ENCODE measurements at regions not wholly inside any gene's neighbourhood (a gene's known extent, or its start where the extent isn't known, plus 50 kb on each side); places are given as distances from the start of the nearest gene placed in this dataset.

DNA sequence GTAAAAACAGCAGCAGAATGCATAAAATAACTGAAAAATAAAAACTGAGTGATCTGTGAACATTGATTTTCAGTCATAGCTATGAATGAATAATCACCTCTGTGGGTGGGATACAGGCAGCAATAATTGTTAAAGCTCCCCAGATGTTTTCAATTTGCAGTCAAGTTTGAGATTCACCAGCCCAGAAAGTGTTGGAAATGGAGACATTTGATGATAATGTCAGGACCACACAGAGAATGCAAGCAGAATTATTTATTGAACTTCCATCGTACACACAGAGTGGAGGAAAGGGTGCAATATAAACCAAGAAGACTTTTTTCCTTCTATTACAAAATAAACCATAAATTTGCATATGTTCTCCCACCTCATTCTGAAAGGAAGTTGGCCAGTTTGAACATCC lies 601.7 kb downstream of the ANKRD7 start:
- no peak for DNase-seq (ENCODE audit: low read depth in 1 of 2, low spot score in 1 of 2)
- Histone ChIP-seq H3K27me3 (ENCODE audit: insufficient read depth, poor library complexity, severe bottlenecking) (no peaks in the 10 kb centered on the region), H3K4me3 (replicated peaks; ENCODE audit: insufficient read depth, low read length) (no peak overlapping the region), H3K27ac (replicated peaks) (no peak overlapping the region)
- TF ChIP-seq, protein P1, sequence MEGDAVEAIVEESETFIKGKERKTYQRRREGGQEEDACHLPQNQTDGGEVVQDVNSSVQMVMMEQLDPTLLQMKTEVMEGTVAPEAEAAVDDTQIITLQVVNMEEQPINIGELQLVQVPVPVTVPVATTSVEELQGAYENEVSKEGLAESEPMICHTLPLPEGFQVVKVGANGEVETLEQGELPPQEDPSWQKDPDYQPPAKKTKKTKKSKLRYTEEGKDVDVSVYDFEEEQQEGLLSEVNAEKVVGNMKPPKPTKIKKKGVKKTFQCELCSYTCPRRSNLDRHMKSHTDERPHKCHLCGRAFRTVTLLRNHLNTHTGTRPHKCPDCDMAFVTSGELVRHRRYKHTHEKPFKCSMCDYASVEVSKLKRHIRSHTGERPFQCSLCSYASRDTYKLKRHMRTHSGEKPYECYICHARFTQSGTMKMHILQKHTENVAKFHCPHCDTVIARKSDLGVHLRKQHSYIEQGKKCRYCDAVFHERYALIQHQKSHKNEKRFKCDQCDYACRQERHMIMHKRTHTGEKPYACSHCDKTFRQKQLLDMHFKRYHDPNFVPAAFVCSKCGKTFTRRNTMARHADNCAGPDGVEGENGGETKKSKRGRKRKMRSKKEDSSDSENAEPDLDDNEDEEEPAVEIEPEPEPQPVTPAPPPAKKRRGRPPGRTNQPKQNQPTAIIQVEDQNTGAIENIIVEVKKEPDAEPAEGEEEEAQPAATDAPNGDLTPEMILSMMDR (IDR thresholded peaks at IDR 0.05; ENCODE audit: insufficient read depth, low read length): no peak
- TF ChIP-seq GABPA (IDR thresholded peaks at IDR 0.05; ENCODE audit: low read depth) (no peak), POLR2AphosphoS5 (IDR thresholded peaks at IDR 0.05; ENCODE audit: low read depth) (no peak), SPI1 (IDR thresholded peaks at IDR 0.05; ENCODE audit: borderline replicate concordance, low read depth) (no peak)
- TF ChIP-seq, protein P2, sequence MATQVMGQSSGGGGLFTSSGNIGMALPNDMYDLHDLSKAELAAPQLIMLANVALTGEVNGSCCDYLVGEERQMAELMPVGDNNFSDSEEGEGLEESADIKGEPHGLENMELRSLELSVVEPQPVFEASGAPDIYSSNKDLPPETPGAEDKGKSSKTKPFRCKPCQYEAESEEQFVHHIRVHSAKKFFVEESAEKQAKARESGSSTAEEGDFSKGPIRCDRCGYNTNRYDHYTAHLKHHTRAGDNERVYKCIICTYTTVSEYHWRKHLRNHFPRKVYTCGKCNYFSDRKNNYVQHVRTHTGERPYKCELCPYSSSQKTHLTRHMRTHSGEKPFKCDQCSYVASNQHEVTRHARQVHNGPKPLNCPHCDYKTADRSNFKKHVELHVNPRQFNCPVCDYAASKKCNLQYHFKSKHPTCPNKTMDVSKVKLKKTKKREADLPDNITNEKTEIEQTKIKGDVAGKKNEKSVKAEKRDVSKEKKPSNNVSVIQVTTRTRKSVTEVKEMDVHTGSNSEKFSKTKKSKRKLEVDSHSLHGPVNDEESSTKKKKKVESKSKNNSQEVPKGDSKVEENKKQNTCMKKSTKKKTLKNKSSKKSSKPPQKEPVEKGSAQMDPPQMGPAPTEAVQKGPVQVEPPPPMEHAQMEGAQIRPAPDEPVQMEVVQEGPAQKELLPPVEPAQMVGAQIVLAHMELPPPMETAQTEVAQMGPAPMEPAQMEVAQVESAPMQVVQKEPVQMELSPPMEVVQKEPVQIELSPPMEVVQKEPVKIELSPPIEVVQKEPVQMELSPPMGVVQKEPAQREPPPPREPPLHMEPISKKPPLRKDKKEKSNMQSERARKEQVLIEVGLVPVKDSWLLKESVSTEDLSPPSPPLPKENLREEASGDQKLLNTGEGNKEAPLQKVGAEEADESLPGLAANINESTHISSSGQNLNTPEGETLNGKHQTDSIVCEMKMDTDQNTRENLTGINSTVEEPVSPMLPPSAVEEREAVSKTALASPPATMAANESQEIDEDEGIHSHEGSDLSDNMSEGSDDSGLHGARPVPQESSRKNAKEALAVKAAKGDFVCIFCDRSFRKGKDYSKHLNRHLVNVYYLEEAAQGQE (IDR thresholded peaks at IDR 0.05; ENCODE audit: insufficient replicate concordance, low read depth): no peak

DNA sequence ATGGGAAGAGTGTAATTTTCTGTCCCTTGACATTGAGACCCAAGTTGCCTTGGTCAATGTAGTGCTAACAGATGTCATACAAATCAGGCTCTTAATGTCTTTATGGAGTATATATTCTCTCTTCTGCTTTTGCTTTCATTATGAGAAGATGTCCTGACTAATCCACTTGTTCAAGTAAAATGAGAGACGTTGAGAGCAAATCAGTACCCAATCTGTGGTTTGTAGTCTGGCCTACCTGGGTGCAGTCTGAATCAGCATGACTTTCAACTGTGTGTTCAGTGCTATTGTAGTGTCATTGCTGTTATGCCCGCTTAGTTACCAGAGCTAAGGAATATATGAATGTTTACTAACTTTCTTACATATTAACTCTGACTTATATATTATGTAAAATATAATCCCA lies 612.4 kb downstream of the ANKRD7 start:
- no peak for DNase-seq (ENCODE audit: low read depth in 1 of 2, low spot score in 1 of 2)
- Histone ChIP-seq H3K4me3 (replicated peaks; ENCODE audit: insufficient read depth, low read length) (no peak overlapping the region), H3K27me3 (ENCODE audit: insufficient read depth, poor library complexity, severe bottlenecking) (no peaks in the 10 kb centered on the region), H3K27ac (replicated peaks) (no peak overlapping the region)
- TF ChIP-seq, protein P1 (IDR thresholded peaks at IDR 0.05; ENCODE audit: insufficient read depth, low read length): no peak
- TF ChIP-seq GABPA (IDR thresholded peaks at IDR 0.05; ENCODE audit: low read depth) (no peak), SPI1 (IDR thresholded peaks at IDR 0.05; ENCODE audit: borderline replicate concordance, low read depth) (no peak), POLR2AphosphoS5 (IDR thresholded peaks at IDR 0.05; ENCODE audit: low read depth) (no peak)
- TF ChIP-seq, protein P2 (IDR thresholded peaks at IDR 0.05; ENCODE audit: insufficient replicate concordance, low read depth): no peak

DNA sequence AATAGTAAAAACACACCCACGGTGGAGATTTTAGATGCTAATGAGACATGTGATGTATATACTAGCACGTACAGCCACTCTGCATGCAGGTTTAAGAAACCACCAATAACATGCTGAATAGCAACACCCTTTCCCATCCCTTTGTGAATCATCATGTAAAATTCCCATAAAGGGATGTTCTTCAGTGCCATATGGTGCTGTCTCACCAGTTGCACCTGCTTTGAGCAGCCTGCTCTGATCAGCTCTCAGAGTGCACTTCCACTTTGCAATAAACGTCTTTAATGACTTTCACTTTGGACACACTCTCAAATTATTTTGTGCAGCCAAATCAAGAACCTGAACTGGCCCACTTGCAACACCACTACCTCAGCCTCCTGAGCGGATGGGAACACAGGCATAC lies 615.0 kb downstream of the ANKRD7 start:
- no peak overlapping the region for H3K4me3 ChIP-seq (replicated peaks; ENCODE audit: insufficient read depth, low read length)
- DNase-seq (ENCODE audit: low read depth in 1 of 2, low spot score in 1 of 2): no peak
- no peak for TF ChIP-seq POLR2AphosphoS5 (IDR thresholded peaks at IDR 0.05; ENCODE audit: low read depth)
- TF ChIP-seq, protein P2 (IDR thresholded peaks at IDR 0.05; ENCODE audit: insufficient replicate concordance, low read depth): no peak
- no peak for TF ChIP-seq GABPA (IDR thresholded peaks at IDR 0.05; ENCODE audit: low read depth)
- TF ChIP-seq, protein P1 (IDR thresholded peaks at IDR 0.05; ENCODE audit: insufficient read depth, low read length): no peak
- peak; percentile 8; the same call in 1 of the 2 replicates for TF ChIP-seq SPI1 (IDR thresholded peaks at IDR 0.05; ENCODE audit: borderline replicate concordance, low read depth)

More for the DNA sequence above, 615.0 kb downstream of the ANKRD7 start:
- no peaks in the 10 kb centered on the region for H3K27me3 ChIP-seq (ENCODE audit: insufficient read depth, poor library complexity, severe bottlenecking)
- no peak overlapping the region for H3K27ac ChIP-seq (replicated peaks)
